GM06990 (cell line): ENCODE measurements at regions not wholly inside any gene's neighbourhood (a gene's known extent, or its start where the extent isn't known, plus 50 kb on each side); places are given as distances from the start of the nearest gene placed in this dataset.

Experiments used
- DNase-seq: peaks from one replicate; pipeline ENCODE4 v3.0.0-alpha.2; 2011; ENCODE audit not compliant: insufficient read length; ENCODE audit errors: extremely low read depth
- H3K27me3 ChIP-seq: replicated peaks from 2 replicates; pipeline ENCODE4 v1.6.0; 2011; ENCODE audit warnings: low read length; ENCODE audit not compliant: control insufficient read depth, insufficient read depth
- H3K36me3 ChIP-seq: 2 replicates; pipeline ENCODE4 v1.5.1; 2011; ENCODE audit warnings: low read length; ENCODE audit not compliant: control insufficient read depth, insufficient read depth
- H3K4me3 ChIP-seq: replicated peaks from 2 replicates; pipeline ENCODE4 v1.5.1; 2011; ENCODE audit warnings: low read depth, mild to moderate bottlenecking, control low read depth, low read length
- TF ChIP-seq, protein P1 (sequence below): IDR thresholded peaks from 2 replicates; pipeline ENCODE4 v1.5.1; 2011; ENCODE audit warnings: low read length, control low read depth, mild to moderate bottlenecking, inconsistent platforms; ENCODE audit not compliant: insufficient read depth, poor library complexity, severe bottlenecking

DNA sequence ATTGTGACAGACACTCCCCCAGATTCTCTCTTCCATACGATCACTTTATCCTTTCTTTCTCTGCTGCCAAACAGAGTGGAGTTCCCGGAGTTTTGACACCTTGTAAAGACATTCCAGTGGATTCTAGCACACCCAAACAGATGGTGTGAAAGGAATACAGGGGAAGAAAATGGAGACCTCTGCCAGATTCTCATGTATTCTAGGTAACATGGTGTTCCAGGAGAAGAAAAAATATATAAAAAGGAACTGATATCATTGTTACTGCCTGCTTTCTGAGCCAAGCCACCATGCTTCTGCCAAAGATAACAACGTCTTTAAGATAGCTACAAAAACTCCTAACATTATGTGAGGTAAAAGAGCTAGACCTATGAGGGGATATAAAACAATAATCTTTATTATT is 136.5 kb downstream of the TXNL1 start:
- Histone ChIP-seq H3K27me3 (no peaks in the 10 kb centered on the region), H3K4me3 (no peak overlapping the region), H3K36me3 (no peaks in the 10 kb centered on the region)
- DNase-seq: no peak
- TF ChIP-seq, protein P1, sequence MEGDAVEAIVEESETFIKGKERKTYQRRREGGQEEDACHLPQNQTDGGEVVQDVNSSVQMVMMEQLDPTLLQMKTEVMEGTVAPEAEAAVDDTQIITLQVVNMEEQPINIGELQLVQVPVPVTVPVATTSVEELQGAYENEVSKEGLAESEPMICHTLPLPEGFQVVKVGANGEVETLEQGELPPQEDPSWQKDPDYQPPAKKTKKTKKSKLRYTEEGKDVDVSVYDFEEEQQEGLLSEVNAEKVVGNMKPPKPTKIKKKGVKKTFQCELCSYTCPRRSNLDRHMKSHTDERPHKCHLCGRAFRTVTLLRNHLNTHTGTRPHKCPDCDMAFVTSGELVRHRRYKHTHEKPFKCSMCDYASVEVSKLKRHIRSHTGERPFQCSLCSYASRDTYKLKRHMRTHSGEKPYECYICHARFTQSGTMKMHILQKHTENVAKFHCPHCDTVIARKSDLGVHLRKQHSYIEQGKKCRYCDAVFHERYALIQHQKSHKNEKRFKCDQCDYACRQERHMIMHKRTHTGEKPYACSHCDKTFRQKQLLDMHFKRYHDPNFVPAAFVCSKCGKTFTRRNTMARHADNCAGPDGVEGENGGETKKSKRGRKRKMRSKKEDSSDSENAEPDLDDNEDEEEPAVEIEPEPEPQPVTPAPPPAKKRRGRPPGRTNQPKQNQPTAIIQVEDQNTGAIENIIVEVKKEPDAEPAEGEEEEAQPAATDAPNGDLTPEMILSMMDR: no peak

- no peaks in the 10 kb centered on the region for H3K27me3 ChIP-seq
- DNase-seq: no peak
- TF ChIP-seq, protein P1: no peak
- no peak overlapping the region for H3K4me3 ChIP-seq
- no peaks in the 10 kb centered on the region for H3K36me3 ChIP-seq
Measured at GRCh38 chr18:56495884-56496283, 142.5 kb downstream of the TXNL1 start.

DNA sequence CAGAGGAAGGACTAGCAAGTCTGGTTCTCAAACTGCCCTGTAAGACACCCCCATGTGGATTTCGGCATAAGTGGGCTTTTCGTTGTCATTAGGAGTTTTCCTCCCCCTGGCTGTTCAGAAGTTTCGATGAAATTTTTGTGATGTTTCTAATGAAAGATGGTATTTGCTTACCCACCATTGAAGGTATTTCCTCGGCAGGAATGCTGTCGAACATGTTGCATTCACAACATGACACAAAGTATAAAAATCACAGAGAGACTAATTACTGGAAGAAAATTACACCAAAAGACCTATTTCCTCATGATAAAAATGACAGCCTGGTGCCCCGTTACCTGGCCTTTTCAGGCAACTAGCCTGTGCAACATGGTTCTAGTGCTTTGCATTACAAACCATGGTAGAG is 144.9 kb downstream of the TXNL1 start:
- DNase-seq: no peak
- H3K4me3 ChIP-seq: no peak overlapping the region
- no peaks in the 10 kb centered on the region for H3K36me3 ChIP-seq
- no peaks in the 10 kb centered on the region for H3K27me3 ChIP-seq
- TF ChIP-seq, protein P1: no peak

GRCh38 chr18:56492136-56492535 is 146.3 kb downstream of the TXNL1 start:
- TF ChIP-seq, protein P1: no peak
- H3K4me3 ChIP-seq: no peak overlapping the region
- DNase-seq: no peak
- no peaks in the 10 kb centered on the region for H3K36me3 ChIP-seq
- H3K27me3 ChIP-seq: no peaks in the 10 kb centered on the region

DNA sequence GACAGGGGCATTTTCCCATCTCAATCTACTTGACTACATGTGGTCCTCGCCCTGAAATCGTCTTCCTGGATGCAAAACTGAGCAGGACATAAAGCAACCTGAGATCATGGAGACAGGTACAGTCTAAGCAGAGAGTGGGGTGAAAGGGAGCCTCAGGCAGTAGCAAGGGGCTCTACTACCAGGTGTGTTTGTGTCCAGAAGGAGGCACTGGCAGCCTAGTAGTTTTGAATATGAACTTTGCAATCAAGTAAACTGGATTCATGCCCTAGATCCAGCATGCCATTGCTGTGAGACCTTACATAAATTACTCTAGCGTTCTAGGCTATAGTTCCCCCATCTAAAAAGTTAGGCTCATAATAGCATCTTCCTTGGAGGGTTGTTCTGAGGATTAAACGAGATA is 147.4 kb downstream of the TXNL1 start:
- no peaks in the 10 kb centered on the region for H3K36me3 ChIP-seq
- no peak overlapping the region for H3K4me3 ChIP-seq
- no peaks in the 10 kb centered on the region; the same call in 1 of the 2 replicates for H3K27me3 ChIP-seq
- no peak for DNase-seq
- TF ChIP-seq, protein P1: no peak

DNA sequence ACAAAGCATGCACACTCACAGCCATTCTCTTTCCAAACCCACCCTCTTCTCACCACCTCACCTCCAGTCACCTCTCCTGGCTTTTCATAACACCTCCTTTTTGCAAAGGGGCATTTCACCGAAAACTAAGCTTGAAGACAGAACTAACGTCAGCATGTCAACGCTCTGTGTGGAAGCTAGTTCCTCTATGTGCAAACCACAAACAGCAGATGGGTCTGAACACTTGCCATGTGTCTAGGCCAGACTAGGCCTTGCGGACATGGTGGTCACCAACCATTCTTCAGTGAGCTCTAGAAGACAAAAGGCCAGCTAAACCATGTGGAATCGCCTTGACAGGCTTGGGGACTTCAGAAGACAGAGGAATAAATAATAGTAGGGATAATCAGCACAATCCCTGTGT is 148.5 kb downstream of the TXNL1 start:
- H3K27me3 ChIP-seq: no peaks in the 10 kb centered on the region; the same call in 1 of the 2 replicates
- no peaks in the 10 kb centered on the region for H3K36me3 ChIP-seq
- H3K4me3 ChIP-seq: no peak overlapping the region
- DNase-seq: no peak
- TF ChIP-seq, protein P1: no peak
